ENCODE measurements at regions not wholly inside any gene's neighbourhood (a gene's known extent, or its start where the extent isn't known, plus 50 kb on each side); places are given as distances from the start of the nearest gene placed in this dataset.

DNA sequence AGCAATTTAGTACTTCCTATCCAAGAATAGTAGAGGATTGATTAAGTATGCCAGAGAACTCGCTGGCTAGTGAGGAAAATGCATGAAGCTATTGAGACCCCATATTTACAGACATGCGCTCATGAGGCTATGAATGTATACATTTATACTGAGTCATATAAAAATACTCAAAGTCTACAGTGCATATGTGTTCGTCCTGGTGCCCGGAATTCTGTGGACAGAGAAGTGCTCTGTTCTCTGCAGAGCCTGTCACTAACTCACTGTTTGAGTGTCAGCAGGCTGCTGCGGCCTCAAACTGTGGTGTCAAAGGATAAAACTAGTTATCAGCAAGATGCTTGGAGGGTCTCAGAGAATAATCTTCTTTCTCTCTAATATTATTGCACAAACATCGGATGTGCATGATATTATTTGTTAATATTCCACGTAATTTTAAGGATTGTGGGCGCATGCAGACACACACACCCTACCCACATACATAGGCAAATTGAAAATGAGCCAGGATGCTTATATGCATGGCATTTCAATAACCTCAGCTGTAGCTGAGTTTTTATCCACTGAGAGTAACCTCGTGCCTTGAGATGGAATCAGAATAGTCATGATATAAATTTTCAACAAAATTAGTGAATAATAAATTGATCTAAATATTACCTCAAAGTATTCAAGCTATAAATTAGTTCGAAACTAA lies 50.0 kb upstream of the TSC22D2 start:
- DNase-seq (ENCODE audit: low spot score): no peak
- TF ChIP-seq, protein P1, sequence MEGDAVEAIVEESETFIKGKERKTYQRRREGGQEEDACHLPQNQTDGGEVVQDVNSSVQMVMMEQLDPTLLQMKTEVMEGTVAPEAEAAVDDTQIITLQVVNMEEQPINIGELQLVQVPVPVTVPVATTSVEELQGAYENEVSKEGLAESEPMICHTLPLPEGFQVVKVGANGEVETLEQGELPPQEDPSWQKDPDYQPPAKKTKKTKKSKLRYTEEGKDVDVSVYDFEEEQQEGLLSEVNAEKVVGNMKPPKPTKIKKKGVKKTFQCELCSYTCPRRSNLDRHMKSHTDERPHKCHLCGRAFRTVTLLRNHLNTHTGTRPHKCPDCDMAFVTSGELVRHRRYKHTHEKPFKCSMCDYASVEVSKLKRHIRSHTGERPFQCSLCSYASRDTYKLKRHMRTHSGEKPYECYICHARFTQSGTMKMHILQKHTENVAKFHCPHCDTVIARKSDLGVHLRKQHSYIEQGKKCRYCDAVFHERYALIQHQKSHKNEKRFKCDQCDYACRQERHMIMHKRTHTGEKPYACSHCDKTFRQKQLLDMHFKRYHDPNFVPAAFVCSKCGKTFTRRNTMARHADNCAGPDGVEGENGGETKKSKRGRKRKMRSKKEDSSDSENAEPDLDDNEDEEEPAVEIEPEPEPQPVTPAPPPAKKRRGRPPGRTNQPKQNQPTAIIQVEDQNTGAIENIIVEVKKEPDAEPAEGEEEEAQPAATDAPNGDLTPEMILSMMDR (IDR thresholded peaks at IDR 0.05; ENCODE audit: borderline replicate concordance, control extremely low read depth, extremely low read depth, insufficient read depth, missing control alignments): no peak
- in situ Hi-C loops (cut with MboI; ENCODE audit: low sequenced_read_pairs, unreplicated experiment): no loop called here

DNA sequence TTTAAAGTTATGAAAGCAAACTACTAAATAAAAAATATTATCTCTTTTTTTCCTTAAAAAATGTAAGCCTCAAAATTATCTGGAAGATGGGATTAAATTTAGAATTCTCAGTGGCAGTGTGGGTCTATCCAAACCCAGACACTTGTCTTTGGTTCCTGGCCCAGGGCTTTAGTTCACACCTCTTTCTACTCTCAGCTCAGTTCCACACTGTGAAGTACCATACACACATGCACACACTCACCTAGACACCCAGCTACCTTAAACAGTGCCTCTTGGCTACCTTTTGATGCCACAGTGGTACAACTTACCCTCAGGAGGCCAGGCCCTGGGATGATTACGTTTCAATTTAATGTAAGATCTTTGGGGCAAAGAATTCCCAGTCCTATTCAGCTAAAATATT lies 51.0 kb upstream of the TSC22D2 start:
- in situ Hi-C loops (cut with MboI; ENCODE audit: low sequenced_read_pairs, unreplicated experiment): no loop called here
- TF ChIP-seq, protein P1 (IDR thresholded peaks at IDR 0.05; ENCODE audit: borderline replicate concordance, control extremely low read depth, extremely low read depth, insufficient read depth, missing control alignments): no peak
- no peak for DNase-seq (ENCODE audit: low spot score)

- TF ChIP-seq, protein P1 (IDR thresholded peaks at IDR 0.05; ENCODE audit: borderline replicate concordance, control extremely low read depth, extremely low read depth, insufficient read depth, missing control alignments): no peak
- no peak for DNase-seq (ENCODE audit: low spot score)
- in situ Hi-C loops (cut with MboI; ENCODE audit: low sequenced_read_pairs, unreplicated experiment): no loop called here
Observed at GRCh38 chr3:150355574-150355973, 52.5 kb upstream of the TSC22D2 start.

GRCh38 chr3:150352931-150353330 lies 55.2 kb upstream of the TSC22D2 start:
- TF ChIP-seq, protein P1 (IDR thresholded peaks at IDR 0.05; ENCODE audit: borderline replicate concordance, control extremely low read depth, extremely low read depth, insufficient read depth, missing control alignments): no peak
- in situ Hi-C loops (cut with MboI; ENCODE audit: low sequenced_read_pairs, unreplicated experiment): no loop called here
- DNase-seq (ENCODE audit: low spot score): no peak

- TF ChIP-seq, protein P1 (IDR thresholded peaks at IDR 0.05; ENCODE audit: borderline replicate concordance, control extremely low read depth, extremely low read depth, insufficient read depth, missing control alignments): no peak
- no peak for DNase-seq (ENCODE audit: low spot score)
- in situ Hi-C loops (cut with MboI; ENCODE audit: low sequenced_read_pairs, unreplicated experiment): no loop called here
Observed at GRCh38 chr3:150351398-150351797, 56.7 kb upstream of the TSC22D2 start.

GRCh38 chr3:150349314-150350097 lies 58.6 kb upstream of the TSC22D2 start:
- DNase-seq (ENCODE audit: low spot score): no peak
- in situ Hi-C loops (cut with MboI; ENCODE audit: low sequenced_read_pairs, unreplicated experiment): no loop called here
- TF ChIP-seq, protein P1 (IDR thresholded peaks at IDR 0.05; ENCODE audit: borderline replicate concordance, control extremely low read depth, extremely low read depth, insufficient read depth, missing control alignments): no peak

Measured in GM13976 (cell line).